LNCaP clone FGC (cell line): ENCODE measurements at regions not wholly inside any gene's neighbourhood (a gene's known extent, or its start where the extent isn't known, plus 50 kb on each side); places are given as distances from the start of the nearest gene placed in this dataset.

Experiments used
- DNase-seq: peaks from one replicate; pipeline ENCODE4 v3.0.0-alpha.2; 2011; ENCODE audit warnings: low read depth
- H3K4me3 ChIP-seq: 2 replicates; pipeline ENCODE4 v1.5.1; 2011; ENCODE audit warnings: mild to moderate bottlenecking, low read depth, low read length, control low read depth
- CTCF ChIP-seq: IDR thresholded peaks from 2 replicates; pipeline ENCODE4 v1.5.1; 2012; ENCODE audit warnings: mild to moderate bottlenecking; ENCODE audit not compliant: control insufficient read depth, insufficient read depth; ENCODE audit errors: extremely low read depth

- no peak overlapping the region for H3K4me3 ChIP-seq
- TF ChIP-seq CTCF = no peak
Measured at GRCh38 chr7:21064698-21065648, 278.3 kb upstream of the SP8 start.

GRCh38 chr7:21066221-21066620, 279.5 kb upstream of the SP8 start:
- no peak for DNase-seq
- H3K4me3 ChIP-seq = no peak overlapping the region
- no peak for TF ChIP-seq CTCF

More at GRCh38 chr7:21064698-21065648, 278.3 kb upstream of the SP8 start:
- DNase-seq = peak; percentile 85

GRCh38 chr7:21067216-21067615, 280.5 kb upstream of the SP8 start:
- no peak for DNase-seq
- no peak for TF ChIP-seq CTCF
- no peak overlapping the region for H3K4me3 ChIP-seq

- no peak for TF ChIP-seq CTCF
- H3K4me3 ChIP-seq = no peak overlapping the region
- DNase-seq = no peak
Measured at GRCh38 chr7:21070571-21071090, 283.9 kb upstream of the SP8 start.

GRCh38 chr7:21071561-21072501, 285.1 kb upstream of the SP8 start:
- no peak for DNase-seq
- no peak for TF ChIP-seq CTCF
- no peak overlapping the region for H3K4me3 ChIP-seq

- no peak overlapping the region for H3K4me3 ChIP-seq
- no peak for TF ChIP-seq CTCF
- DNase-seq = no peak
Measured at GRCh38 chr7:21076054-21076453, 289.4 kb upstream of the SP8 start.
